GM21529 (cell line): ENCODE measurements at regions not wholly inside any gene's neighbourhood (a gene's known extent, or its start where the extent isn't known, plus 50 kb on each side); places are given as distances from the start of the nearest gene placed in this dataset.
"Not testable (repeated sequence)": the region's sequence is repeated elsewhere in the genome, so short reads cannot be mapped to it uniquely, and the experiment has no call there.

Source experiments
- ATAC-seq: cut with Tn5 transposase; IDR thresholded peaks from one replicate; pipeline ENCODE4 v1.9.1; 2021; ENCODE audit not compliant: unreplicated experiment

DNA sequence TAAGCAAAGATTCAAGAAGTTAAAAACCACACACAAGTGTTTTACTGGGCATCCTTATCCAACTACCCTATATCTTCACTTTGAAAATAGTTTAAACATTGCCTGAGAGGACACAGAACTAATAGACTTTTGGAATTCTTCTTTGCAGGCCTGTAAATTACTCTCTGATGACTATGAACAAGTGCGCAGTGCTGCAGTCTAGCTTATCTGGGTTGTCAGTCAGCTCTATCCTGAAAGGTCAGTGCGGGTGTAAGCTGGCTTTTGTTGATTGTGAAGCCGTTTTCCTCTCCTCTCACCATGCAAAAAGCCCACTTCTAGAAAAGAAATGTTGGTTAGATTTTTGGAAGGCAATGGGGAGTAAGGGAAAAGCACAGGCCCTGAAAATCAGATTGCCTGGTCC is 143.6 kb upstream of the ERV3-1 start:
- not testable (repeated sequence) for ATAC-seq

DNA sequence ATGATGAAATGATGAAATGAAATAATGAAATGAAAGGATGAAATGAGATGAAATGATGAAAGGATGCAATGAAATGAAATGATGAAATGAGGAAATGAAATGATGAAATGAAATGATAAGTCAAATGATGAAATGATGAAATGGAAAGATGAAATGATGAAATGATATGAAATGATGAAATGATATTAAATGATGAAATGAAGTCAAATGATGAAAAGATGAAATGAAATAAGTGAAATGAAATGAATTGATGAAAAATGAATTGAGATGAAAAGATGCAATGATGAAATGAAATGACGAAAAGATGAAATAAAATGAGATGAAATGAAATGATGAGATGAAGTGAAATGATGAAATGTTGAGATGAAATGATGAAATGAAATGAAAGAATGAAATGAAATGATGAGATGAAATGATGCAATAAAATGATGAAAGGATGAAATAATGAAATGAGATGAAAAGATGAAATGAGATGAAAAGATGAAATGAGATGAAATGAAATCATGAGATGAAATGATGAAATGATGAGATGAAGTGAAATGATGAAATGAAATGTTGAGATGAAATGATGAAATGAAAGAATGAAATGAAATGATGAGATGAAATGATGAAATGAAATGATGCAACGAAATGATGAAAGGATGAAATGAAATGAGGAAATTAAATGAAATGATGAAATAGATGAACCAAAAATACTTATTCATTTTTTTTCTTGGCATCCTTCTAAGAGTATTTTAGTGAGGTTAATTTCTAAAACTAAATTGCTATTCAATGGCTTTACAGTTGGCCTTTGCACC is 139.8 kb upstream of the ERV3-1 start:
- ATAC-seq = not testable (repeated sequence)

DNA sequence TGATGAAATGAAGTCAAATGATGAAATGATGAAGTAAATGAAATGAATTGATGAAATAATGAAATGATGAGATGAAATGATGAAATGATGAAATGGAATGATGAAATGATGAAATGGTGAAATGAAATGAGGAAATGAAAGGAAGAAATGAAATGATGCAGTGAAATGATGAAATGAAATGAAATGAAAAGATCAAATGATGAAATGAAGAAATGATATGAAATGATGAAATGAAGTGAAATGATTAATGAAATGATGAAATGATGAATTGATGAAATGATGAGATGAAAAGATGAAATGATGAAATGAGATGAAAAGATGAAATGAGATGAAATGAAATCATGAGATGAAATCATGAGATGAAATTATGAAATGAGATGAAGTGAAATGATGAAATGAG is 139.2 kb upstream of the ERV3-1 start:
- not testable (repeated sequence) for ATAC-seq

GRCh38 chr7:65145008-65145407 is 138.5 kb upstream of the ERV3-1 start:
- ATAC-seq = not testable (repeated sequence)

DNA sequence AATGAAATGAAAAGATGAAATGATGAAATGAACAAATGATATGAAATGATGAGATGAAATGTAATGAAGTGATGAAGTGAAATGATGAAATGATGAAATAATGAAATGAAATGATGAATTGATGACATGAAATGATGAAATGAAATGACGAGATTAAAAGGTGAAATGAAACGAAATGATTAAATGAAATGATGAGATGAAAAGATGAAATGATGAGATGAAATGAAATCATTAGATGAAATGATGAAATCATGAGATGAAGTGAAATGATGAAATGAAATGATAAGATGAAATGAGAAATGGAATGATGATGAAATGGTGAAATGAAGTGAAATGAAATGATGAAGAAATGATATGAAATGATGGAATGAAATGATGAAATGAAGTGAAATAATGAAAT is 138.1 kb upstream of the ERV3-1 start:
- ATAC-seq = not testable (repeated sequence)

- ATAC-seq = not testable (repeated sequence)
Measured at GRCh38 chr7:65144119-65144518, 137.6 kb upstream of the ERV3-1 start.

DNA sequence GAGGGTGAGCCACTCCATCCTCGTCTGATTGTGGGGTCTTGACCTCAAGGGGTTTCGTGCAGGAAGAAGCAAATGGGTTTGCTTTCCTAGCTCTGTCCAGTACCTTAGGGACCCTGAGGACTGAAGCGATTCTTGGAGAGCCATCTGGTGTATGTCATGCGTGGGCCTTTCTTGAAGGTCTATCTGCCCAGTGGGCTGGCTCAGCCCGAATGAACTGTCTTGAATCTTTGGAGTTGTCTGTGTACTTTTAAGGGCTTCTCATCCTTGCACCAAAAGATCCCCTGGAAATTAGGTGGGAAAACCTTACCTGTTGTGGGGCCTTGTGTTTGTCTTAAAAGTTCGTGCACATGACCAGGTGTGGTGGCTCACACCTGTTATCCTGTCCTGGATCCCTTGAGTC is 135.4 kb upstream of the ERV3-1 start:
- ATAC-seq = not testable (repeated sequence)

- not testable (repeated sequence) for ATAC-seq
Measured at GRCh38 chr7:65141405-65141778, 134.9 kb upstream of the ERV3-1 start.

GRCh38 chr7:65140543-65141404 is 134.3 kb upstream of the ERV3-1 start:
- not testable (repeated sequence) for ATAC-seq

GRCh38 chr7:65136850-65137249 is 130.4 kb upstream of the ERV3-1 start:
- not testable (repeated sequence) for ATAC-seq

GRCh38 chr7:65133087-65133486 is 126.6 kb upstream of the ERV3-1 start:
- ATAC-seq = not testable (repeated sequence)

GRCh38 chr7:65132256-65132655 is 125.8 kb upstream of the ERV3-1 start:
- ATAC-seq = not testable (repeated sequence)

DNA sequence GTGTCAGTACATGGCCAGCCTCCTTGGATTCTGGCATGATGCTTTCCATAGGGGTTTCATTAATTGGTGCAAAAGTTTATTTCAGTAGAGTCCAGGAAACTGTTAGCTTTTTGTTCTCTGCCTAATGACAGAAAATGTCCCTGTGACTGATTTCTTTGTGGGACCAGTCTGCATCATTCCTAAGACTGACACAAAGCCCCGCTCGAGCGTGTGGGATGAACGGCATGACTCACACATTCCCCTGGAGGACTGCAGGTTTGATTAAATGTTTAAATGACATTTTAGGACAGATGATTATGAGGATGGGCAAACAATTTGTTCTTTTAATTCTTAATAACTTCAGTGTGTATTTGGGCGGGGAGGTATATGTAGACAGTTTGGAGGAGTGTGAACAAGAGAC is 120.9 kb upstream of the ERV3-1 start:
- not testable (repeated sequence) for ATAC-seq

GRCh38 chr7:65124600-65124999 is 118.1 kb upstream of the ERV3-1 start:
- ATAC-seq = not testable (repeated sequence)

GRCh38 chr7:65105650-65106203 is 99.2 kb upstream of the ERV3-1 start:
- ATAC-seq = not testable (repeated sequence)

DNA sequence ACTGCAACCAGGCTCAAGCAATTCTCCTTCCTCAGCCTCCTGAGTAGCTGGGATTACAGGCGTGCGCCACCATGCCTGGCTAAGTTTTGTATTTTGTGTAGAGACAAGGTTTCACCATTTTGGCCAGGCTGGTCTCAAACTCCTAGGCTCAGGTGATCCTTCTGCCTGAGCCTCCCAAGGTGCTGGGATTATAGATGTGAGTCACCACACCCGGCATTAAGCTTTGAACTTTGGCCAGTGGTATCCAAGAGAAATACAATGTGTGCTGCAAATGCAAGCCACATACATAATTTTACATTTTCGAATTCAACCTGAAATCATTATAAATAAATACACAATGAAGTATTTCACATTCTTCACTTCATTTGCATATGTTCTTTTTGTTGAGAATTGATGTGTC is 94.0 kb upstream of the ERV3-1 start:
- not testable (repeated sequence) for ATAC-seq

DNA sequence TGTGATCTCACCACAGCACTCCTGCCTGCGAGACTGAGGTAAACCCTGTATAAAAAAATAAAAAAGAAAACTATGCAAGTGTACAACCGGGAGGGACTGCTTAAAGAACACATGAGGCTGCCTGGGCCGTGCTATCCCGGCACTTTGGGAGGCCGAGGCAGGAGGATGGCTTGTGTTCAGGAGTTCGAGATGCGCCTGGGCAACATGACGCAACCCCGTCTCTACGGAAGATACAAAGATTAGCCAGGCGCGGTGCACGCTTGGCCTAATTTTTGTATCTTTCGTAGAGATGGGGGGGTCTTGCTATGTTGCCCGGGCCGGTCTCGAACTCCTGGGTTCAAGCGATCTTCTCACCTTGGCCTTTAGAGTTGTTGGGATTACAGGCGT is 75.2 kb upstream of the ERV3-1 start:
- not testable (repeated sequence) for ATAC-seq

DNA sequence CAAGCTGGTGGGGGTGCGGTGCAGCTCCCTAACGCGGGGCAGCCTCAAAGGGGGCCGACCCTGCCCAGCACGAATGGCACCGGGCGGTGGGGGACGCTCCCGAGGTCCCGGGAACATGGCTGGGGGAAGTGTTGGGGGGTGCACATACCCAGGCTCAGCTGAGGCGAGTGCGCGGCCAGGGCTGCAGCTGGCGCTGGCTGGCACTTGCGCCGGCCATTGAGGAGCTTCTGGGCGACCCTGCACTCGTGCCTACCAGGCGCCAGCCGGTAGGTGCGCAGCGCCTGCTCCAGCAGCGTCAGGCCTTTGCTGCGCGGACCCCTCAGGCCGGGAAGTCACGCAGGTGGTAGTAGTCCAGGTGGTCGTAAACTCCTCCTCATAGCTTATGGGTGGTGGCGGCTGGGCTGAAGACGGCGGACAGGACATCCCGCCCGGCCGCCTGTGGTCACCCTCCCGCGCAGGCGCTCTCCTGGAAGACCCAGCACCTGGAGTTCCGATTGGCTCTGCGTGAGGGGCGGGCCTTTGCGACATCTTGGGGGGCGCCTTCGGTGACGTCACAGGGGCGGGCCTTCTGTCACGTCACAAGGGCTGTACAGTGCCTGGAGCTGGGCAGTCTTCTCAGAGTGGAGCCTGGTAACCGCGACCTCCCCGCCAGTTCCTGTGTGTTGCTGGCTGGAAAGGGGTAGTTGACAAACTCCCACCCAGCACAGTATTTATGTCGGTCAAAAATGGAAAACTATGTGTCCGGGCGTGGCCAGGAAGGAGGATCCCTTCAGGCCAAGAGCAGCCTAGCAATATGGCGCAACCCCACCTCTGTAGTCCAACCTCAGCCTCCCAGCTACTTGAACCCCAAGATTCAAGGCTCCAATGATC is 74.5 kb upstream of the ERV3-1 start:
- peak; percentile 99 for ATAC-seq

- not testable (repeated sequence) for ATAC-seq
Measured at GRCh38 chr7:65074959-65075358, 68.5 kb upstream of the ERV3-1 start.

DNA sequence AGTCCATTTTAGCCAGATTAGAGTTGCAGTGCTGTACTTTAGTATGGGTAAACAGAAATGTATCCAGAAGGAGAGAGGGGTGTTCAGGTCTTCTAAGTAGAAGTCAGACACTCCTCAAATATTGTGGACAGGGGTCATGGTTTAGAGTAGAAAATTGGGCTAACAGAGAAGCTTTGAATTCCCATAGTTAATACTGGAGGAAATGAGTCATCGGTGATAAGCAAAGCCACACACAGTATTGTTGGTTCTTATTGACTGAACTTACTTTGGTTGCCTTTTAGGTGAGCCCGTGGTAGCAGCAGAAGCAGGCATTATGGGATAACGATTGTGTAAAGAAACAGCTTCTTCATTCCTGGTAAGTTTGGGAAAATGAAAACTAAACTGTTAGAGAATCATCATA is 66.7 kb upstream of the ERV3-1 start:
- ATAC-seq = not testable (repeated sequence)
